Vagina (tissue), 2 donors: ENCODE measurements at regions not wholly inside any gene's neighbourhood (a gene's known extent, or its start where the extent isn't known, plus 50 kb on each side); places are given as distances from the start of the nearest gene placed in this dataset.

Experiments
- DNase-seq, 2 donors: peaks; one replicate each; pipeline ENCODE4 v3.0.0-alpha.2; 2017; ENCODE audit errors: extremely low spot score in 2 of 2
- H3K27ac ChIP-seq: fragments of 200-600 bp; sonication (generic); one replicate; pipeline ENCODE4 v1.5.1; 2019
- H3K27me3 ChIP-seq: fragments of 200-600 bp; sonication (generic); one replicate; pipeline ENCODE4 v1.5.1; 2019
- H3K36me3 ChIP-seq, 2 donors: fragments of 200-600 bp; sonication (generic); one replicate each; pipeline ENCODE4 v1.5.1; 2017 to 2019
- H3K4me1 ChIP-seq: fragments of 200-600 bp; sonication (generic); one replicate; pipeline ENCODE4 v1.5.1; 2019
- H3K4me3 ChIP-seq, 2 donors: fragments of 200-600 bp; sonication (generic); 1 replicate in 1 of 2; 2 replicates in 1 of 2; pipeline ENCODE4 v1.5.1; 2016 to 2019
- H3K9me3 ChIP-seq: fragments of 200-600 bp; sonication (generic); one replicate; pipeline ENCODE4 v1.5.1; 2019
- CTCF ChIP-seq, 3 experiments: fragments of 450-650 bp in 2 of 3; fragments of 200-600 bp in 1 of 3; sonication (generic) in 1 of 3; IDR thresholded peaks; one replicate each; pipeline ENCODE4 v1.5.1; 2017 to 2019; ENCODE audit warnings: antibody characterized with exemption in 3 of 3, mild to moderate bottlenecking in 2 of 3, moderate library complexity in 2 of 3
- POLR2A ChIP-seq, 2 donors: fragments of 450-650 bp; IDR thresholded peaks; one replicate each; pipeline ENCODE4 v1.6.1; 2017; ENCODE audit warnings: antibody characterized with exemption in 2 of 2, mild to moderate bottlenecking in 2 of 2, moderate library complexity in 2 of 2
- POLR2AphosphoS5 ChIP-seq, 2 donors: sonication (generic); formaldehyde crosslinking; IDR thresholded peaks; one replicate each; pipeline ENCODE4 v1.9.0; 2017; ENCODE audit warnings: antibody characterized with exemption in 2 of 2, mild to moderate bottlenecking in 2 of 2, low read depth in 1 of 2; ENCODE audit not compliant: insufficient read depth in 1 of 2
- intact Hi-C: fragments of 100-400 bp; cut with DNase I; formaldehyde crosslinking; loops from one replicate; pipeline ENCODE4 v1.15.1; 2023

GRCh38 chr5:74945561-74946165, 79.5 kb upstream of the FAM169A start:
- Histone ChIP-seq H3K4me1 (peaks cover 12% of the 10 kb centered on the region), H3K4me3 (no peak overlapping the region), H3K9me3 (no peaks in the 10 kb centered on the region), H3K27me3 (no peaks in the 10 kb centered on the region), H3K36me3 (no peaks in the 10 kb centered on the region), H3K27ac (no peak overlapping the region)
- TF ChIP-seq POLR2A (IDR thresholded peaks at IDR 0.05) (no peak), POLR2AphosphoS5 (IDR thresholded peaks at IDR 0.05; ENCODE audit: insufficient read depth in 1 of 2, low read depth in 1 of 2) (no peak), CTCF (IDR thresholded peaks at IDR 0.05) (no peak)
- DNase-seq, result no peak
- intact Hi-C loops, result no loop called here

GRCh38 chr5:74943905-74944304, 77.7 kb upstream of the FAM169A start:
- peaks cover 7% of the 10 kb centered on the region for H3K4me1 ChIP-seq
- DNase-seq, result no peak
- no peaks in the 10 kb centered on the region for H3K27me3 ChIP-seq
- no peak overlapping the region for H3K27ac ChIP-seq
- TF ChIP-seq CTCF (IDR thresholded peaks at IDR 0.05) (no peak), POLR2AphosphoS5 (IDR thresholded peaks at IDR 0.05; ENCODE audit: insufficient read depth in 1 of 2, low read depth in 1 of 2) (no peak)
- H3K4me3 ChIP-seq, result no peak overlapping the region
- intact Hi-C loops, result loop anchor here (5.0 kb wide), 1 partner anchor 1992 kb away; no protein-coding TSS in a partner anchor
- H3K9me3 ChIP-seq, result no peaks in the 10 kb centered on the region
- H3K36me3 ChIP-seq, result no peaks in the 10 kb centered on the region

GRCh38 chr5:74942622-74943286, 76.6 kb upstream of the FAM169A start:
- TF ChIP-seq POLR2AphosphoS5 (IDR thresholded peaks at IDR 0.05; ENCODE audit: insufficient read depth in 1 of 2, low read depth in 1 of 2) (no peak), POLR2A (IDR thresholded peaks at IDR 0.05) (no peak), CTCF (IDR thresholded peaks at IDR 0.05) (no peak)
- H3K36me3 ChIP-seq, result no peaks in the 10 kb centered on the region
- no peaks in the 10 kb centered on the region for H3K4me1 ChIP-seq
- H3K27ac ChIP-seq, result no peak overlapping the region
- no peaks in the 10 kb centered on the region for H3K9me3 ChIP-seq
- no peaks in the 10 kb centered on the region for H3K27me3 ChIP-seq
- DNase-seq, result no peak
- no peak overlapping the region for H3K4me3 ChIP-seq
- intact Hi-C loops, result loop anchor here (5.0 kb wide), 1 partner anchor 1990 kb away; no protein-coding TSS in a partner anchor

GRCh38 chr5:74940782-74941353, 74.7 kb upstream of the FAM169A start:
- H3K27me3 ChIP-seq, result no peaks in the 10 kb centered on the region
- no peak for DNase-seq
- no peak overlapping the region for H3K4me3 ChIP-seq
- H3K9me3 ChIP-seq, result no peaks in the 10 kb centered on the region
- H3K4me1 ChIP-seq, result no peaks in the 10 kb centered on the region
- TF ChIP-seq POLR2AphosphoS5 (IDR thresholded peaks at IDR 0.05; ENCODE audit: insufficient read depth in 1 of 2, low read depth in 1 of 2) (no peak), POLR2A (IDR thresholded peaks at IDR 0.05) (no peak), CTCF (IDR thresholded peaks at IDR 0.05) (no peak)
- no peak overlapping the region for H3K27ac ChIP-seq
- H3K36me3 ChIP-seq, result no peaks in the 10 kb centered on the region
- intact Hi-C loops, result loop anchor here (5.0 kb wide), 1 partner anchor 1989 kb away; no protein-coding TSS in a partner anchor
